ENCODE measurements at regions not wholly inside any gene's neighbourhood (a gene's known extent, or its start where the extent isn't known, plus 50 kb on each side); places are given as distances from the start of the nearest gene placed in this dataset.

GRCh38 chr1:110763149-110763548, 88.4 kb upstream of the KCNA3 start:
- DNase-seq: no peak

GRCh38 chr1:110760321-110760720, 85.6 kb upstream of the KCNA3 start:
- DNase-seq: no peak

GRCh38 chr1:110756506-110756905, 81.8 kb upstream of the KCNA3 start:
- peak; percentile 89 to 93 for DNase-seq

GRCh38 chr1:110752941-110753725, 78.4 kb upstream of the KCNA3 start:
- DNase-seq: no peak

GRCh38 chr1:110750562-110750961, 75.8 kb upstream of the KCNA3 start:
- DNase-seq: no peak

GRCh38 chr1:110749960-110750359, 75.2 kb upstream of the KCNA3 start:
- no peak for DNase-seq

GRCh38 chr1:110746644-110747259, 72.0 kb upstream of the KCNA3 start:
- DNase-seq: no peak

GRCh38 chr1:110743397-110743796, 68.7 kb upstream of the KCNA3 start:
- DNase-seq: no peak

- no peak for DNase-seq
Measured at GRCh38 chr1:110736900-110737605, 62.3 kb upstream of the KCNA3 start.

- peak; percentile 23 to 51 for DNase-seq
Measured at GRCh38 chr1:110734133-110734680, 59.5 kb upstream of the KCNA3 start.

GRCh38 chr1:110731529-110731928, 56.8 kb upstream of the KCNA3 start:
- no peak for DNase-seq

- no peak for DNase-seq
Measured at GRCh38 chr1:110728388-110729001, 53.8 kb upstream of the KCNA3 start.

- no peak for DNase-seq
Measured at GRCh38 chr1:110727246-110727645, 52.5 kb upstream of the KCNA3 start.

- no peak for DNase-seq
Measured at GRCh38 chr1:110726755-110727154, 52.0 kb upstream of the KCNA3 start.

Measured in NCI-H446 (cell line).